IPS-11a (cell line): ENCODE measurements at regions not wholly inside any gene's neighbourhood (a gene's known extent, or its start where the extent isn't known, plus 50 kb on each side); places are given as distances from the start of the nearest gene placed in this dataset.

Source experiments
- H3K4me3 ChIP-seq: one replicate; pipeline ENCODE4 v1.5.1; 2013; ENCODE audit warnings: low read depth, low read length, control low read depth

GRCh38 chr10:31081937-31082840 lies 50.5 kb upstream of the ZNF438 start:
- no peak overlapping the region for H3K4me3 ChIP-seq

- no peak overlapping the region for H3K4me3 ChIP-seq
Measured at GRCh38 chr10:31083765-31084184, 52.1 kb upstream of the ZNF438 start.

- H3K4me3 ChIP-seq = no peak overlapping the region
Measured at GRCh38 chr10:31087011-31087410, 55.3 kb upstream of the ZNF438 start.

- H3K4me3 ChIP-seq = no peak overlapping the region
Measured at GRCh38 chr10:31087851-31088250, 56.2 kb upstream of the ZNF438 start.

GRCh38 chr10:31090894-31091607 lies 59.4 kb upstream of the ZNF438 start:
- no peak overlapping the region for H3K4me3 ChIP-seq

- H3K4me3 ChIP-seq = no peak overlapping the region
Measured at GRCh38 chr10:31095677-31096560, 64.3 kb upstream of the ZNF438 start.

- H3K4me3 ChIP-seq = no peak overlapping the region
Measured at GRCh38 chr10:31098046-31098445, 66.4 kb upstream of the ZNF438 start.

- H3K4me3 ChIP-seq = no peak overlapping the region
Measured at GRCh38 chr10:31099094-31099493, 67.4 kb upstream of the ZNF438 start.

- H3K4me3 ChIP-seq = no peak overlapping the region
Measured at GRCh38 chr10:31099664-31100063, 68.0 kb upstream of the ZNF438 start.

- no peak overlapping the region for H3K4me3 ChIP-seq
Measured at GRCh38 chr10:31100115-31100601, 68.5 kb upstream of the ZNF438 start.

GRCh38 chr10:31100662-31101061 lies 69.0 kb upstream of the ZNF438 start:
- H3K4me3 ChIP-seq = no peak overlapping the region

- H3K4me3 ChIP-seq = no peak overlapping the region
Measured at GRCh38 chr10:31101123-31101522, 69.5 kb upstream of the ZNF438 start.

- no peak overlapping the region for H3K4me3 ChIP-seq
Measured at GRCh38 chr10:31102421-31102820, 70.8 kb upstream of the ZNF438 start.

- no peak overlapping the region for H3K4me3 ChIP-seq
Measured at GRCh38 chr10:31103112-31103511, 71.4 kb upstream of the ZNF438 start.

- no peak overlapping the region for H3K4me3 ChIP-seq
Measured at GRCh38 chr10:31112961-31113360, 81.3 kb upstream of the ZNF438 start.

GRCh38 chr10:31116226-31116625 lies 84.6 kb upstream of the ZNF438 start:
- H3K4me3 ChIP-seq = no peak overlapping the region

GRCh38 chr10:31118556-31118955 lies 86.9 kb upstream of the ZNF438 start:
- no peak overlapping the region for H3K4me3 ChIP-seq

GRCh38 chr10:31120392-31120791 lies 88.7 kb upstream of the ZNF438 start:
- no peak overlapping the region for H3K4me3 ChIP-seq

GRCh38 chr10:31120961-31121685 lies 89.5 kb upstream of the ZNF438 start:
- no peak overlapping the region for H3K4me3 ChIP-seq
